Osteocyte (in vitro differentiated cells): ENCODE measurements at regions not wholly inside any gene's neighbourhood (a gene's known extent, or its start where the extent isn't known, plus 50 kb on each side); places are given as distances from the start of the nearest gene placed in this dataset.

Experiments
- DNase-seq: peaks from one replicate; pipeline ENCODE4 v3.0.0; 2021; ENCODE audit warnings: mixed read lengths; ENCODE audit not compliant: unreplicated experiment; ENCODE audit errors: extremely low spot score
- H3K27ac Mint-ChIP-seq: one replicate; pipeline ENCODE4 v1.8.0; 2021; ENCODE audit warnings: mild to moderate bottlenecking, mixed read lengths; ENCODE audit not compliant: unreplicated experiment
- H3K27me3 Mint-ChIP-seq: one replicate; pipeline ENCODE4 v1.8.0; 2021; ENCODE audit warnings: mixed read lengths; ENCODE audit not compliant: unreplicated experiment
- H3K36me3 Mint-ChIP-seq: one replicate; pipeline ENCODE4 v1.8.0; 2021; ENCODE audit warnings: mixed read lengths; ENCODE audit not compliant: unreplicated experiment
- H3K4me1 Mint-ChIP-seq: one replicate; pipeline ENCODE4 v1.8.0; 2021; ENCODE audit warnings: mixed read lengths; ENCODE audit not compliant: unreplicated experiment
- H3K4me3 Mint-ChIP-seq: one replicate; pipeline ENCODE4 v1.8.0; 2021; ENCODE audit warnings: mild to moderate bottlenecking, moderate library complexity, mixed read lengths; ENCODE audit not compliant: unreplicated experiment
- H3K9me3 Mint-ChIP-seq: one replicate; pipeline ENCODE4 v1.8.0; 2021; ENCODE audit warnings: mixed read lengths; ENCODE audit not compliant: unreplicated experiment
- TF ChIP-seq, protein P1 (sequence below): fragments of 200-600 bp; sonication (generic); IDR thresholded peaks from 2 replicates; pipeline ENCODE4 v1.5.0; 2021; ENCODE audit warnings: antibody characterized with exemption, mild to moderate bottlenecking, moderate library complexity

DNA sequence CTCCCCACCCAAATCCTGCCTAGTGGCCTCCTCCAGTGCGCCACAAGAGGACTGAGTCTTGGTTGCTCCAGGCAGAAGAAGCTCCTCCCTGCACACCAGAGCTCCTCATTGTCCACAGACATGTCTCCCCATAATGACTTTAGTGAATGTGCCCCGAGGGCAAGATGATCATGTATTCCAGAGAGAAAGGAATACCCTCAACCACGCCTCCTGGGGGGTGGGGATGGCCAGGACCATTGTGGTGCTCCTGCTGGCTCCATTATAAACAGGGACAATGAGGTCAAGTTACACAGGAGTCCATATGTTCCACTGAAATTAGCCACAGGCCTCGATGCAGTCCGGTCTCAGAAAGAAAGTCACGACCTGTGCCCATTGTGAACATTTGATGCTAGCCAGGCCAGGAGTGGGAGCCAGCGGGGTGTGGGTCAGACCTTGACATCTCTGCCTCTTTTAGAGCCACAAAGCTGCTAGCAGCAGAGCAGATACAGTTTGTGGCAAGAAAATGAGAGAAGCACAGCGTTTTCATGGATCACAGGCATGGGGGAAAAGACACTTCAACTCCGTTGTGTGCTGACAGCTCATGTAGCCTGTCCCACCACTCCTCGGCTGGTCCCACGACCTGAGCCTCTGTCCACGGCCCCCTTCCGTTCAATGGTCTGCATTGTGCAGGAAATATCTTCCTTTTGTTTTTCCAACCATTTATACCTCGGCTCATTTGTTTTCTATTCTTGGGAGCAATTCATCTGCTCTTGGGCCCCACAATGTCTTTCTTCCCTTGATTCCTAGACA lies 70.7 kb upstream of the FZD7 start:
- H3K27ac Mint-ChIP-seq: no peak overlapping the region
- DNase-seq: no peak
- H3K4me1 Mint-ChIP-seq: peaks cover 15% of the 10 kb centered on the region
- H3K36me3 Mint-ChIP-seq: no peaks in the 10 kb centered on the region
- H3K27me3 Mint-ChIP-seq: no peaks in the 10 kb centered on the region
- H3K9me3 Mint-ChIP-seq: no peaks in the 10 kb centered on the region
- TF ChIP-seq, protein P1, sequence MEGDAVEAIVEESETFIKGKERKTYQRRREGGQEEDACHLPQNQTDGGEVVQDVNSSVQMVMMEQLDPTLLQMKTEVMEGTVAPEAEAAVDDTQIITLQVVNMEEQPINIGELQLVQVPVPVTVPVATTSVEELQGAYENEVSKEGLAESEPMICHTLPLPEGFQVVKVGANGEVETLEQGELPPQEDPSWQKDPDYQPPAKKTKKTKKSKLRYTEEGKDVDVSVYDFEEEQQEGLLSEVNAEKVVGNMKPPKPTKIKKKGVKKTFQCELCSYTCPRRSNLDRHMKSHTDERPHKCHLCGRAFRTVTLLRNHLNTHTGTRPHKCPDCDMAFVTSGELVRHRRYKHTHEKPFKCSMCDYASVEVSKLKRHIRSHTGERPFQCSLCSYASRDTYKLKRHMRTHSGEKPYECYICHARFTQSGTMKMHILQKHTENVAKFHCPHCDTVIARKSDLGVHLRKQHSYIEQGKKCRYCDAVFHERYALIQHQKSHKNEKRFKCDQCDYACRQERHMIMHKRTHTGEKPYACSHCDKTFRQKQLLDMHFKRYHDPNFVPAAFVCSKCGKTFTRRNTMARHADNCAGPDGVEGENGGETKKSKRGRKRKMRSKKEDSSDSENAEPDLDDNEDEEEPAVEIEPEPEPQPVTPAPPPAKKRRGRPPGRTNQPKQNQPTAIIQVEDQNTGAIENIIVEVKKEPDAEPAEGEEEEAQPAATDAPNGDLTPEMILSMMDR: no peak
- no peak overlapping the region for H3K4me3 Mint-ChIP-seq

DNA sequence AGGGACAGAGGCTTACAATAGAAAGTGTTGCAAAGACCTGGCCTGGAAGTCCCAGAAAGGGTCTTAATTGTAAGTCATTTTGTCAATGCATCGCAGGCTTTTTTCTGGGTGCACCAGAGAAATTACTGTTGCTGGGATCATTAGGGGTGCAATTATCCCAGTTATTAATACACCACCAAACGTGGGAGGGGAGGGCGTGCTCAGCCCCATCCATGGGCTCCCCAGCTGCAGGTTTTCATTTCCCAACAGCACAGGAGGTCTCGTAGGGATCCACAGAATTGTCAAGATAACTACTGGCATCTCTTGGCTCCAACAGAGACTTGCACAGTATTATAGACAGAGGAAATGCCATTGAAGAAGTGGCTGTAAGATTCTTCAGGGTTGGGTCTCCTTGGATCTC lies 69.6 kb upstream of the FZD7 start:
- no peak for DNase-seq
- Mint-ChIP-seq H3K27ac (no peak overlapping the region), H3K9me3 (no peaks in the 10 kb centered on the region), H3K36me3 (no peaks in the 10 kb centered on the region), H3K4me3 (no peak overlapping the region), H3K27me3 (no peaks in the 10 kb centered on the region), H3K4me1 (peaks cover 18% of the 10 kb centered on the region)
- TF ChIP-seq, protein P1: no peak

DNA sequence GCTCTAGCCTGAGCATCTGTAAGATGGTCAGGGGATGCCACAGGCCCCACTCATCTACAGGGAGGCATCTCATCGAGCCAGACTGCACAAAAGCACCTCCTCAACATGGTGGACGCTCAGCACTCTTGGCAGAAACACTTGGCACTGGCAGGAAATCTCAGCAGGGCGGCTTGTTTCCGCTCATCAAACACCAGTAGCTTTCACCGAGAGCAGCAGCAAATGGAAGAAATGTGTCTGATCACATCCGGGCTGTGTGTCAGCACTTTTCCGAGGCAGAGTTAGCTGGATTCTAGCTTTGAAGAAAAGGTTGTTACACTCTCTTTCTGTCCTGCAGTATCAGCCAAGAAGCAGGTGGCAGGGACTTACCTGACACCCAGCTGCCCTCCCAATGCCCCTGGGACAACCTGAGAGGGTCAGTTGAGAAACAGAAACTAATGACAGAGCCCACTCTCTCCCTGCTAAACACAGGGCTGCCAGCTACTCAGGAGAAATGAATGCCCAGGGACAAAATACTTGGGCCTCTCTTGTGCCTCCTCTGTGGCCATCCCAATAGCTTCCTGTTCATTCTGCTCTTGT lies 68.9 kb upstream of the FZD7 start:
- H3K9me3 Mint-ChIP-seq: no peaks in the 10 kb centered on the region
- TF ChIP-seq, protein P1: no peak
- H3K36me3 Mint-ChIP-seq: no peaks in the 10 kb centered on the region
- no peak for DNase-seq
- peaks cover 22% of the 10 kb centered on the region for H3K4me1 Mint-ChIP-seq
- no peak overlapping the region for H3K4me3 Mint-ChIP-seq
- peak overlapping the region; percentile 62 for H3K27ac Mint-ChIP-seq
- H3K27me3 Mint-ChIP-seq: no peaks in the 10 kb centered on the region

DNA sequence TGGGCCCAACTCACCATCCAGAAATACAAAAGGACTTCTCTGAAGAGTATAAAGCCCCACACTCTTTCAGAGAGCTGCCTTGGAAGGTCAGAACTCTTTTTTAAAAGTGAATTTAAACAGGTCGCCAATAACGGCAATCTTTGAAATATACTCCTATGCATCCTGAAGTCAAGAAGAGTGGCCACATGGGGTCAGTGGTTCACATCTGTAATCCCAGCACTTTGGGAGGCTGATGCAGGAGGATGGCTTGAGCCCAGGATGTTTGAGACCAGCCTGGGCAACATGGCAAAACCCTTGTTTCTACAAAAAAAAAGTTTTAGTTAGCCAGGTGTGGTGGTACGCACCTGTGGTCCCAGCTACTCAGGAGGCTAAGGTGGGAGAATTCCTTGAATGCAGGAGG lies 68.1 kb upstream of the FZD7 start:
- peaks cover 29% of the 10 kb centered on the region for H3K4me1 Mint-ChIP-seq
- no peak overlapping the region for H3K4me3 Mint-ChIP-seq
- TF ChIP-seq, protein P1: peak; percentile 10
- DNase-seq: no peak
- H3K9me3 Mint-ChIP-seq: no peaks in the 10 kb centered on the region
- H3K27me3 Mint-ChIP-seq: no peaks in the 10 kb centered on the region
- H3K27ac Mint-ChIP-seq: no peak overlapping the region
- no peaks in the 10 kb centered on the region for H3K36me3 Mint-ChIP-seq

DNA sequence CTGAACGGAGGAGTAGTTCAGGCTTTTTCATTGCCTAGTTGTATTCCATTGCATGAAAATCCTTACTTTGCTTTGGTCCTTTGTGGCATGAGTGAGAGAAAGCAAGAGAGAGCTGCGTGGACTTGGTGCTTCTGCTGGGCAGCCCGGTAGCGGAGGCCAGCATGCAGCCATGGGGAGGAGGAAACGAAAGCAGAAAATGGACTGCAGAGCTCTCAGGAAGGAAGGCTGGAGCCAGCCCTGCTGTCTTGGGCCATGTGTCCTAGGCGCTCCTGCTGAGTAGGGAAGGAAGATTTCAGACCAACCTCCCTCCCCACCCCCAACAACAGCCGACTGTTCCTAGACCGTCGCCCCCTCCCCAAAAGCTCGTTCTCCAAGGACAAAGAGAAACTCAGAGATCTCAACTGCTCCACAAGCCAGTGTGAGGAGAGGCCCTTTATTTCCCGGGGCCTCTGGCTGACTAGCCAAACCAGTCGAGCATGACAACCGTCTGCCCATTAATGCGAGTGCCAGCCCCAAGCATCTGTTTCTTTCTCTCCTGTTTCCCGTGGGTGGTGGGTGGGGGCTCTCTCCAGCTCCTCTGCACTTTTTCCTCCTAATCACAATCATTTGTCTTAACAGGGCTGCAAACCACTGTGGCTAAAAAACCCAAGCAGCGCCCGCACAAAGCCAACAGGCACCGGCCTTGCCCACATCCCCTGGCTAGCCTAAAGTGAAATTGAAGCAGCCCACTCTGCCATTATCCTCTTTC lies 66.8 kb upstream of the FZD7 start:
- TF ChIP-seq, protein P1: no peak
- H3K4me1 Mint-ChIP-seq: peaks cover 42% of the 10 kb centered on the region
- DNase-seq: no peak
- no peaks in the 10 kb centered on the region for H3K27me3 Mint-ChIP-seq
- no peak overlapping the region for H3K4me3 Mint-ChIP-seq
- no peaks in the 10 kb centered on the region for H3K36me3 Mint-ChIP-seq
- H3K9me3 Mint-ChIP-seq: no peaks in the 10 kb centered on the region
- no peak overlapping the region for H3K27ac Mint-ChIP-seq
